Ectodermal cell (in vitro differentiated cells): ENCODE measurements at regions not wholly inside any gene's neighbourhood (a gene's known extent, or its start where the extent isn't known, plus 50 kb on each side); places are given as distances from the start of the nearest gene placed in this dataset.

Experiments used
- H3K27ac ChIP-seq: 2 replicates; pipeline ENCODE4 v1.7.0; 2013; ENCODE audit warnings: mild to moderate bottlenecking, low read depth, low read length; ENCODE audit not compliant: insufficient read depth, poor library complexity, severe bottlenecking
- H3K27me3 ChIP-seq: 2 replicates; pipeline ENCODE4 v1.7.0; 2013; ENCODE audit warnings: mild to moderate bottlenecking, low read length; ENCODE audit not compliant: insufficient read depth, control insufficient read depth, poor library complexity, severe bottlenecking
- H3K36me3 ChIP-seq: one replicate; pipeline ENCODE4 v1.7.0; 2013; ENCODE audit warnings: low read length; ENCODE audit not compliant: control insufficient read depth, insufficient read depth
- H3K4me1 ChIP-seq: one replicate; pipeline ENCODE4 v1.7.0; 2013; ENCODE audit warnings: low read length; ENCODE audit not compliant: control insufficient read depth, insufficient read depth
- H3K4me3 ChIP-seq: 2 replicates; pipeline ENCODE4 v1.7.0; 2013; ENCODE audit warnings: low read depth, low read length, control low read depth; ENCODE audit not compliant: insufficient read depth
- H3K9me3 ChIP-seq: 2 replicates; pipeline ENCODE4 v1.7.0; 2013; ENCODE audit warnings: mild to moderate bottlenecking, low read length, moderate library complexity; ENCODE audit not compliant: control insufficient read depth
- WGBS, 2 experiments: methylation state at CpG; one replicate each; pipeline ENCODE4 v1.1.7; 2013; ENCODE audit warnings: missing lambda C conversion rate in 2 of 2; 5-methylcytosine and 5-hydroxymethylcytosine counted together

- Histone ChIP-seq H3K4me1 (no peaks in the 10 kb centered on the region), H3K36me3 (no peaks in the 10 kb centered on the region), H3K27ac (no peak overlapping the region), H3K27me3 (no peaks in the 10 kb centered on the region), H3K9me3 (no peaks in the 10 kb centered on the region), H3K4me3 (no peak overlapping the region)
- WGBS, 2 experiments: 89 to 94% methylated on average over 8 of the region's 9 CpGs
Observed at GRCh38 chrX:39506131-39506530, 591.6 kb downstream of the BCOR start.

GRCh38 chrX:39507034-39507433 is 590.7 kb downstream of the BCOR start:
- H3K27me3 ChIP-seq: no peaks in the 10 kb centered on the region

GRCh38 chrX:39507617-39508299 is 590.0 kb downstream of the BCOR start:
- no peaks in the 10 kb centered on the region for H3K36me3 ChIP-seq
- H3K4me3 ChIP-seq: no peak overlapping the region
- WGBS, 2 experiments: 95 to 98% methylated on average over 4 of the region's 4 CpGs
- no peaks in the 10 kb centered on the region for H3K9me3 ChIP-seq
- no peaks in the 10 kb centered on the region for H3K4me1 ChIP-seq
- no peak overlapping the region for H3K27ac ChIP-seq
- no peaks in the 10 kb centered on the region for H3K27me3 ChIP-seq

More at GRCh38 chrX:39507034-39507433, 590.7 kb downstream of the BCOR start:
- Histone ChIP-seq H3K4me3 (no peak overlapping the region), H3K9me3 (no peaks in the 10 kb centered on the region), H3K4me1 (no peaks in the 10 kb centered on the region), H3K36me3 (no peaks in the 10 kb centered on the region), H3K27ac (no peak overlapping the region)
- WGBS, 2 experiments: 52 to 65% methylated on average over 7 to 8 of the region's 8 CpGs

GRCh38 chrX:39508300-39508692 is 589.5 kb downstream of the BCOR start:
- no peak overlapping the region for H3K27ac ChIP-seq
- no peaks in the 10 kb centered on the region for H3K36me3 ChIP-seq
- no peaks in the 10 kb centered on the region for H3K27me3 ChIP-seq
- H3K9me3 ChIP-seq: no peaks in the 10 kb centered on the region
- 84 to 90% methylated on average over 3 of the region's 4 CpGs for WGBS, 2 experiments
- no peak overlapping the region for H3K4me3 ChIP-seq
- no peaks in the 10 kb centered on the region for H3K4me1 ChIP-seq

- H3K9me3 ChIP-seq: no peaks in the 10 kb centered on the region
- H3K4me1 ChIP-seq: no peaks in the 10 kb centered on the region
- 100% methylated on average over 1 of the region's 1 CpG; no CpG with 5 or more reads in 1 of the 2 experiments for WGBS, 2 experiments
- H3K36me3 ChIP-seq: no peaks in the 10 kb centered on the region
- no peaks in the 10 kb centered on the region for H3K27me3 ChIP-seq
- H3K27ac ChIP-seq: no peak overlapping the region
- H3K4me3 ChIP-seq: no peak overlapping the region
Observed at GRCh38 chrX:39509157-39509556, 588.6 kb downstream of the BCOR start.

GRCh38 chrX:39513836-39514235 is 583.9 kb downstream of the BCOR start:
- no peaks in the 10 kb centered on the region for H3K4me1 ChIP-seq
- no peak overlapping the region for H3K27ac ChIP-seq
- no peak overlapping the region for H3K4me3 ChIP-seq
- 93 to 94% methylated on average over 5 of the region's 5 CpGs for WGBS, 2 experiments
- H3K36me3 ChIP-seq: no peaks in the 10 kb centered on the region
- no peaks in the 10 kb centered on the region for H3K9me3 ChIP-seq
- H3K27me3 ChIP-seq: no peaks in the 10 kb centered on the region

- Histone ChIP-seq H3K4me1 (no peaks in the 10 kb centered on the region), H3K36me3 (no peaks in the 10 kb centered on the region), H3K27me3 (no peaks in the 10 kb centered on the region), H3K4me3 (no peak overlapping the region), H3K9me3 (no peaks in the 10 kb centered on the region), H3K27ac (no peak overlapping the region)
- WGBS, 2 experiments: 86 to 87% methylated on average over 7 of the region's 7 CpGs
Observed at GRCh38 chrX:39514801-39515200, 583.0 kb downstream of the BCOR start.

- 80% methylated on average over 17 of the region's 17 CpGs for WGBS, 2 experiments
- H3K4me1 ChIP-seq: no peaks in the 10 kb centered on the region
- no peaks in the 10 kb centered on the region for H3K36me3 ChIP-seq
- H3K27ac ChIP-seq: no peak overlapping the region
- H3K27me3 ChIP-seq: no peaks in the 10 kb centered on the region
- no peak overlapping the region for H3K4me3 ChIP-seq
- H3K9me3 ChIP-seq: no peaks in the 10 kb centered on the region
Observed at GRCh38 chrX:39516427-39516841, 581.3 kb downstream of the BCOR start.

- H3K4me3 ChIP-seq: no peak overlapping the region
- H3K9me3 ChIP-seq: no peaks in the 10 kb centered on the region
- no peaks in the 10 kb centered on the region for H3K36me3 ChIP-seq
- H3K27me3 ChIP-seq: no peaks in the 10 kb centered on the region
- peak overlapping the region; percentile 16 for H3K27ac ChIP-seq
- WGBS, 2 experiments: 61 to 67% methylated on average over 16 of the region's 16 CpGs
- no peaks in the 10 kb centered on the region for H3K4me1 ChIP-seq
Observed at GRCh38 chrX:39518476-39519029, 579.2 kb downstream of the BCOR start.

- Histone ChIP-seq H3K27me3 (no peaks in the 10 kb centered on the region), H3K4me3 (no peak overlapping the region), H3K4me1 (no peaks in the 10 kb centered on the region), H3K36me3 (no peaks in the 10 kb centered on the region), H3K27ac (no peak overlapping the region), H3K9me3 (no peaks in the 10 kb centered on the region)
- WGBS, 2 experiments: 31 to 41% methylated on average over 18 to 19 of the region's 19 CpGs
Observed at GRCh38 chrX:39519030-39519488, 578.7 kb downstream of the BCOR start.
